NCI-H748 treated with DMSO at 0.1 percent for 48 hours (cell line): ENCODE measurements at regions not wholly inside any gene's neighbourhood (a gene's known extent, or its start where the extent isn't known, plus 50 kb on each side); places are given as distances from the start of the nearest gene placed in this dataset.

Experiments used
- DNase-seq: peaks from one replicate; lab custom pipeline; 2025; lab: John Stamatoyannopoulos, UW

GRCh38 chr1:57722285-57722978, 298.6 kb upstream of the DAB1 start:
- no peak for DNase-seq

DNA sequence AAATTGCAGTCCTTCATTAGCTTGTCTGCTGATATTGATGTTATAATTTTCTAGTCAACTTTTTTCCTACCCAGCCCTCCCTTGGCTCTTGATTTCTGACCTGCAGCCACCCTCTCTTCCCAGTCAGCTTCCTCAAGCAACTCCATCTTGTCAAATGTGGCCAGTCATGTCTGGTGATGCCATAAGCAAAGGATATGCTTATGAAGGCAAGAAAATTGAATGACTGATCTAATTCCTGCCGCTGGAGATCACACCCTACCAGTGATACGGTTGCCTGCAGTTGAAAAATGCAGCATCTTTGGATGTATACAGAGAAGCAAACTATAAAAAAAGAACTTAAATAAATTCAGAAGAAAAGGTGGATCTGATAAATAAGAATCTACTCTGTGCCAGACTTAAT, 297.1 kb upstream of the DAB1 start:
- DNase-seq, result no peak

GRCh38 chr1:57719274-57719673, 295.4 kb upstream of the DAB1 start:
- DNase-seq, result no peak

GRCh38 chr1:57713501-57713900, 289.6 kb upstream of the DAB1 start:
- DNase-seq, result no peak

DNA sequence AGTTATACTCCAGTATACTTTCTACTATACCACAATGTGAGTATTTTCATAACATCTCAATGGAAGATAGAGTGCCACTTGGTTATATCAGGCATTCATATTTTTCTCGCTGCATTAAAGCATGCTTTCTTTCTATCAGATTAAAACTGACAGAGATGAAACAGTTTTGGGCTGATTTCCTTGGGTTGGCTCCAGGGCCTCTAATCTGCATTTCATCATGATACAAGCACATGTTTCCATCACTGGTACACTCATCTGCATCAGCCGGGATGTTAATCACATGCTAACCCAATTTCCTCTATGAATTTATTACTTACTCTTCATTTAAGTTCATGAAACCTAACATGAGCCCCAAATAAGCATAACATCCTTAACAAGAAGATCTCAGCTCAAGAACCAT, 289.0 kb upstream of the DAB1 start:
- no peak for DNase-seq

- DNase-seq, result no peak
Observed at GRCh38 chr1:57711326-57711725, 287.5 kb upstream of the DAB1 start.

DNA sequence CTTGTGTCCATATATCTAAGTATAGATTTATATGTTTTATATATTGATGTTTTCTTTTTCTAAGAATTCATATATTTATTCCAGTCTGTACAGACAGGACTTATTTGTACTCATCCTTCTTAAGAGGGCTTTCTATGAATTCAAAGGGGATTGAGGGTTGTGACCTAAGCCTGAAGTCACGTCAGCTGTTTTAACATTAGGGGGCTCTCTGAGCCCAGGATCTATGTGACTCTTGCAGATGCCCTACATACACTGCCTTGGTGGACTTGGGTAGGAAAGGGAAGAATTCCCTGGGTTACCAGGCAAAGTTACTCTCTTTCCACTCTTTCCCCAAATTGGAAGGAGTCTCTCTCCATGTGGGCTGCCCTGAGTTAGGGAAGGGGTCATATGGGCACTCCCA, 283.8 kb upstream of the DAB1 start:
- no peak for DNase-seq

- DNase-seq, result no peak
Observed at GRCh38 chr1:57704811-57705210, 281.0 kb upstream of the DAB1 start.

- no peak for DNase-seq
Observed at GRCh38 chr1:57704231-57704630, 280.4 kb upstream of the DAB1 start.

DNA sequence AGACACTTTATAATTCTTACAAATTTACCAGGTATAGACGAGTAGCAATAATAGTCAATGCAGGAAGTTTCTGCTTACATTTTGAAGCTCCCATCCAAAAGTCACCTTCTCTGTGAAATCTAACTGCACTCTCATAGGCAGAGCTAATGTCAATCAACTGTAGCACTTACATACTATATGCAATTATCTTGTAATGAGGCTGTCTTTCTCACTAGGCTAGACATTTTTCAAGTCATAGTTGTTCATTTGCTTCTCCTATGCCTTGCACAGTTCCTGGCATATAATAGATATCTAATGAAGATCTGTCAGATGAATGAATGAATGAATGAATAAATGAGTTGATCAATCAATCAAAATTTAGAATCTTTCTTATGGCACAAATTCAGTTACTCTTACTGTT, 273.0 kb upstream of the DAB1 start:
- no peak for DNase-seq

GRCh38 chr1:57696043-57696442, 272.2 kb upstream of the DAB1 start:
- DNase-seq, result no peak

DNA sequence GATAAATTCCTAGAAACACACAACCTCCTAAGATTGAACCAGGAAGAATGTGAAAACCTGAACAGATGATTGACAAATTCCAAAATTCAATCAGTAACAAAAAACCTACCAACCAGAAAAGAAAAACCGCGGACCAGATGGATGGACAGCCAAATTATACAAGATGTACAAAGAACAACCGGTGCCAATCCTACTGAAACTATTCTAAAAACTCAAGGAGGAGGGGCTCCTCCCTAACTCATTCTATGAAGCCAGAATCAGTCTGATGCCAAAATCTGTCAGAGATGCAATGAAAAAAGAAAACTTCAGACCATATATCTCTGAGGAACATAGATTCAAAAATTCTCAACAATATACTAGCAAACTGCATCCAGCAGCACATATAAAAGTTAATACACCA, 262.4 kb upstream of the DAB1 start:
- DNase-seq, result no peak

- DNase-seq, result no peak
Observed at GRCh38 chr1:57683037-57683942, 259.4 kb upstream of the DAB1 start.

GRCh38 chr1:57678138-57678537, 254.3 kb upstream of the DAB1 start:
- peak; percentile 90 for DNase-seq

- DNase-seq, result no peak
Observed at GRCh38 chr1:57675776-57676175, 251.9 kb upstream of the DAB1 start.

DNA sequence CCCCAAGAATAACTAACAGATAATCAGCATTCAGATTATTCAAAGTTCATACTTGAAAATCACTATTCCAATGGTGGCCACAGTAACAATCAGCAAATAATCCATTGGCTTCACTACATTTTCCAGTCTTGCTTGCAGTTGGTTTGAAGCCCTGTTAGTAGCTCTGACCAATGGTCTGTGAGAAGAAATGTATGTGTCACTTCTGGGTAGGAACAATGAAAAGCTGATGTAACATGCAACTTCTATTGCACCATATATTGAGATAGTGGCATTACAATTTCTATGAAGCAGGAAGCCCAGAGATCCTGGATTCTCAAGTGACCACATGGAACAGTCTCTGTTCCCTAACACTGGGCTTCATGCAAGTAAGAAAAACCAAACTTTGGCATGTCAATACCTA, 250.9 kb upstream of the DAB1 start:
- DNase-seq, result no peak

- no peak for DNase-seq
Observed at GRCh38 chr1:57672346-57673140, 248.7 kb upstream of the DAB1 start.

- DNase-seq, result no peak
Observed at GRCh38 chr1:57671750-57672149, 247.9 kb upstream of the DAB1 start.

GRCh38 chr1:57659804-57660203, 235.9 kb upstream of the DAB1 start:
- DNase-seq, result no peak

DNA sequence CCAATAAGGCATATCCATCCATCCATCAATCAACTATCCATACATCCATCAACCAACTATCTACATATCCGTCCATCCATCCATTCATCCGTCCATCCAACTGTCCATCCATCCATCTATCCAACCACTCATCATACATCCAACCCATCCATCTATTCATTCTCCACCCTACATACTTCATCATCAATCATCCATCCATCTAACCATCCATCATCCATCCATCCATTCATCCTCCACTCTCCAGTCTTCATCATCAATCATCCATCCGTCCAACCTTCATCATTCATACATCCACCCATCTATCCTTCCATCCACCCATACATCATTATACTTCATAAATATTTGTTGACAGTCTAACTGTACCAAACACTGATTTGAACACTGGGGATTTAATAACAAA, 231.3 kb upstream of the DAB1 start:
- no peak for DNase-seq

DNA sequence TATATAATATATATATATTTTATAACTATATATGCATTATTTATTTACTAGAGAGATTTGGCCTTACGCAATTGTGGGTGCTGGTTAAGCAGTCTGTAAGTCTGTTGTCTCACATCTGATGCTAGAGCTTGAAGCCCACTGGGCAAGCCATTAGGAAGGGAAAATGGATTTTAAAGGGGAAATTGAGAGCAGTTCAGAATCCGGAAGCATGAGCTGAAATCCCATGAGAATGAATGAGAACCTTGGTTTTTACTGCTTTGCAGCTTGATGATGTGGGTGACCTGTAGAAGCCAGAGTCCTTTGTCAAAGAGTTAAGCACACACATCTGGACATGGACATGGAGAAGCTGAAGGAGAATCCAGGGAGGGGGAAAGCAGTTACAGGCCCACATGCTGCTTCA, 220.8 kb upstream of the DAB1 start:
- DNase-seq, result no peak

GRCh38 chr1:57638239-57638638, 214.4 kb upstream of the DAB1 start:
- DNase-seq, result no peak

- DNase-seq, result no peak
Observed at GRCh38 chr1:57637155-57637554, 213.3 kb upstream of the DAB1 start.
